Bronchial epithelial cell (primary cell): ENCODE measurements at regions not wholly inside any gene's neighbourhood (a gene's known extent, or its start where the extent isn't known, plus 50 kb on each side); places are given as distances from the start of the nearest gene placed in this dataset.

Experiments used
- DNase-seq: peaks from one replicate; pipeline ENCODE4 v3.0.0-alpha.2; 2010; ENCODE audit warnings: low read depth
- FAIRE-seq: peaks from 2 replicates; lab custom pipeline; 2011; peaks lifted over from hg19 to GRCh38; lab: Jason Lieb, UNC
- H3K27me3 ChIP-seq: 2 replicates; pipeline ENCODE4 v1.5.1; 2011; ENCODE audit warnings: low read length; ENCODE audit not compliant: control insufficient read depth, insufficient read depth
- H3K36me3 ChIP-seq: 2 replicates; pipeline ENCODE4 v1.5.1; 2011; ENCODE audit warnings: low read length; ENCODE audit not compliant: control insufficient read depth, insufficient read depth
- H3K4me3 ChIP-seq: 2 replicates; pipeline ENCODE4 v1.5.1; 2011; ENCODE audit warnings: mild to moderate bottlenecking, low read depth, low read length, control low read depth
- TF ChIP-seq, protein P1 (sequence below): IDR thresholded peaks from 2 replicates; pipeline ENCODE4 v1.5.1; 2011; ENCODE audit warnings: mild to moderate bottlenecking, moderate library complexity, low read length, control low read depth, inconsistent platforms; ENCODE audit not compliant: insufficient read depth, severe bottlenecking

DNA sequence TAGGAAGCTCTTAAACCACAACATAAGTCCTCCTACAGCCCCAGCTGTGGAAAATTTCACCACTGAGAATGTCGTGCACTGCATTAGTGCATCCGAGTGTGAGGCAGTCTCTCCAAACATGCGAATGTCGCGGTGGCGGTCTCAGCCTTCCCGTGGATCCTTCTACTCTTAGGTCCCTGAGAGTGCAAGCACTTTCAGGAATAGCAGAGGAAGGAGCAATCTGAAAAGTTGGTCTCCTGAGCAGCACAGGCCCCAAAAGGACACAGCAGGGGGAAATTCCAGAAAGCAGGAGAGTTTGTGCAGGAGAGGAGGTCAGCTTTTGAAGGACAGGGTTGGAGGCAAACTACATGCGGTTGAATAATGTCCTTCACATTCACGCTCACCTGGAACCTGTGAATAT, 440.5 kb upstream of the SMIM21 start:
- no peak for FAIRE-seq
- TF ChIP-seq, protein P1, sequence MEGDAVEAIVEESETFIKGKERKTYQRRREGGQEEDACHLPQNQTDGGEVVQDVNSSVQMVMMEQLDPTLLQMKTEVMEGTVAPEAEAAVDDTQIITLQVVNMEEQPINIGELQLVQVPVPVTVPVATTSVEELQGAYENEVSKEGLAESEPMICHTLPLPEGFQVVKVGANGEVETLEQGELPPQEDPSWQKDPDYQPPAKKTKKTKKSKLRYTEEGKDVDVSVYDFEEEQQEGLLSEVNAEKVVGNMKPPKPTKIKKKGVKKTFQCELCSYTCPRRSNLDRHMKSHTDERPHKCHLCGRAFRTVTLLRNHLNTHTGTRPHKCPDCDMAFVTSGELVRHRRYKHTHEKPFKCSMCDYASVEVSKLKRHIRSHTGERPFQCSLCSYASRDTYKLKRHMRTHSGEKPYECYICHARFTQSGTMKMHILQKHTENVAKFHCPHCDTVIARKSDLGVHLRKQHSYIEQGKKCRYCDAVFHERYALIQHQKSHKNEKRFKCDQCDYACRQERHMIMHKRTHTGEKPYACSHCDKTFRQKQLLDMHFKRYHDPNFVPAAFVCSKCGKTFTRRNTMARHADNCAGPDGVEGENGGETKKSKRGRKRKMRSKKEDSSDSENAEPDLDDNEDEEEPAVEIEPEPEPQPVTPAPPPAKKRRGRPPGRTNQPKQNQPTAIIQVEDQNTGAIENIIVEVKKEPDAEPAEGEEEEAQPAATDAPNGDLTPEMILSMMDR = no peak
- DNase-seq = no peak
- Histone ChIP-seq H3K4me3 (no peak overlapping the region), H3K36me3 (no peaks in the 10 kb centered on the region), H3K27me3 (no peaks in the 10 kb centered on the region)

DNA sequence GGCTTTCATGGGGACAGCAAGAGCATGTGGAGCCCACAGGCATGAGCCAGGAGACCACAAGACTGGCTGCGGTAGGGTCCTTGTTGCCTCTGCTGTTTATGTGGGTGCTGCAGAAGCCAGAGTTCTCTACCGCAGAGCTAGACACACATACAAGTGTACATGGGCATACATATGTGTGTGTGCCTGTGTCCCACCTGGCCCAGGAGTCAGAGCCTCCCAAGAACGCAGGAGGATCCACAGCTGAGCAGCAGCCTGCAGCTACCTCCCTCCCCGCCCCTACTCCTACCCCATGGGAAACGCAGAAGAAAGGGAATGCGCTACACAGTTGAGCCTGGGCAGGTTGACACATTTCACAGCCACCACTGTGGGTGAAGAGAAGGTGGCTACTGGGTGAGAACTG, 438.1 kb upstream of the SMIM21 start:
- TF ChIP-seq, protein P1 = no peak
- Histone ChIP-seq H3K4me3 (no peak overlapping the region), H3K36me3 (no peaks in the 10 kb centered on the region), H3K27me3 (no peaks in the 10 kb centered on the region)
- DNase-seq (no peak), FAIRE-seq (peak; percentile 13)

DNA sequence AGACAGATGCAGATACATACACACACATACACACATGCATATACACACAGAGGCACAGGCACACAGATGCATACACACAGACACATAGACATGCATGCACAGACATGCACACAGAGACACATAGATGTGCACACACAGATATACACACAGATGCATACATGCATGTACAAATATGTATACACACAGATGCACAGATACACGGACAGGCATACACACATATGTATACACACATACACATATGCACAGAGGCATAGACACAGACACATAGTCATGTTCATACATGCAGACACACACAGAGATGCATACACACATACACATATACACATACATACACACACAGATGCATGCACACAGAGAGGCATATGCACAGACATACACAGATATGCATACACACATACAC, 437.3 kb upstream of the SMIM21 start:
- DNase-seq (no peak), FAIRE-seq (no peak)
- no peaks in the 10 kb centered on the region for H3K27me3 ChIP-seq
- TF ChIP-seq, protein P1 = no peak
- no peak overlapping the region for H3K4me3 ChIP-seq
- H3K36me3 ChIP-seq = no peaks in the 10 kb centered on the region

DNA sequence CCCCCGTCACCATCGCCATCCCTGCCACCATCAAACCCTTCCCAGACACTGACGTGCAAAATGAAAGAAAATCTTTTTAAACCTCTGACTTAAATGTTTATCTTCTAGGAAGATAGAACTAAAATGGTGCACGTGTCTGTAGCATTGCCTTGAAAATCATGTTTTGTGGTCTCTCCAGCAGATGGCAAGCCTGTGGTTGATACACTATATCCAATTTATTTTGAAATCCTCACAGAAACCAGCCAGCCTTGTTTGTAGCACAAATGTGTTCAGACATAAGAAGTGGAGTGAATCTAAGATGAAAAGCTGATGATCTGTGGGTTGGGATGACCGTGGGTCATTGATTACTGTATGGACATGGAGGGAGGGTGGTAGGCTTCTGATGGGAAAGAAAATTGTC, 436.2 kb upstream of the SMIM21 start:
- Histone ChIP-seq H3K4me3 (no peak overlapping the region), H3K36me3 (no peaks in the 10 kb centered on the region), H3K27me3 (no peaks in the 10 kb centered on the region)
- FAIRE-seq (no peak), DNase-seq (no peak)
- TF ChIP-seq, protein P1 = no peak

DNA sequence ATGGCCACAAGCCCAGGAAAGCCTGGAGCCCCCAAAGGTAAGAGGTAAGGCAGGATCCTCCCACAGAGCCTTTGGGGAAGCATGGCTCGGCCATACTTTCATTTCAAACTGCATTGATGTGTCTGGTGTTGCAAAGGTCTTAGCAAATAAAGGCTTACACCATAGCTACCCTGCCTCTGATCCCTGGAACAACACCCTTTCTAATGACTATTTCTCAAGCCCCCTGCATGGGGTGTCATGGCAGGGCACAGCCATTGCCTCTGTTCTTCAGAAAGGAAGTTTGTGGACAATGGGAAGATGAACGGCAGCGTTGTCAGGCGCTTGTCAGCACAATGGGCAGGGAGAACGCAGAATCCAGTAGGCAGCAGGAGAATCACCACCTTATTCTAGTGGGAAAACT, 435.0 kb upstream of the SMIM21 start:
- DNase-seq (no peak), FAIRE-seq (no peak)
- no peaks in the 10 kb centered on the region for H3K27me3 ChIP-seq
- TF ChIP-seq, protein P1 = no peak
- no peak overlapping the region for H3K4me3 ChIP-seq
- no peaks in the 10 kb centered on the region for H3K36me3 ChIP-seq

DNA sequence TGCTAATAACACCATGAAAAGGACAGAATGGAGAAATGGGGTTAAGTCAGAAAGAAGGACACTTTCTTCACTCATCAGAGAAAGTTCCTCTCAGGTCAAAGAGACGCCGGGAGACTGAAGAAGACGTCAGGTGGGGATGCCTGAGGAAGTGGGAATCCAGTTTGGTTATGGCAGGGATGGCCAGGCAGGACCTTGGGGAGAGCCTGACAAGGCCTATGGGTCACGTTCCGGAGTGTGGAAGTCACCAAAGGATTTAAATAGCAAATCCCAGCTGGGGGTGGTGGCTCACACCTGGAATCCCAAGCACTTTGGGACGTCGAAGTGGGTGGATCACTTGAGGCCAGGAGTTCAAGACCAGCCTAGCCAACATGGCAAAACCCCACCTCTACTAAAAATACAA, 432.7 kb upstream of the SMIM21 start:
- H3K27me3 ChIP-seq = no peaks in the 10 kb centered on the region
- no peak for FAIRE-seq

More for the DNA sequence above, 432.7 kb upstream of the SMIM21 start:
- H3K36me3 ChIP-seq = no peaks in the 10 kb centered on the region
- no peak for DNase-seq
- TF ChIP-seq, protein P1 = no peak
- H3K4me3 ChIP-seq = no peak overlapping the region
